KMS-11 (cell line): ENCODE measurements at regions not wholly inside any gene's neighbourhood (a gene's known extent, or its start where the extent isn't known, plus 50 kb on each side); places are given as distances from the start of the nearest gene placed in this dataset.
"Not testable (repeated sequence)": the region's sequence is repeated elsewhere in the genome, so short reads cannot be mapped to it uniquely, and the experiment has no call there.

Source experiments
- H2AFZ ChIP-seq: fragments of 200-600 bp; sonication (generic); 2 replicates; pipeline ENCODE4 v1.6.1; 2016; ENCODE audit warnings: antibody characterized with exemption, mixed run types, low read depth
- H3K27ac ChIP-seq: fragments of 200-600 bp; sonication (generic); 2 replicates; pipeline ENCODE4 v1.6.1; 2016; ENCODE audit warnings: mild to moderate bottlenecking, mixed run types
- H3K27me3 ChIP-seq: fragments of 200-600 bp; sonication (generic); 2 replicates; pipeline ENCODE4 v1.6.1; 2017; ENCODE audit warnings: mild to moderate bottlenecking, low read depth, mixed run types, moderate library complexity; ENCODE audit not compliant: insufficient read depth
- H3K36me3 ChIP-seq: fragments of 200-600 bp; sonication (generic); 2 replicates; pipeline ENCODE4 v1.6.1; 2017; ENCODE audit warnings: mild to moderate bottlenecking, mixed run types; ENCODE audit not compliant: insufficient read depth
- H3K4me1 ChIP-seq: fragments of 200-600 bp; sonication (generic); 2 replicates; pipeline ENCODE4 v1.6.1; 2016; ENCODE audit warnings: mild to moderate bottlenecking, low read depth, mixed run types; ENCODE audit not compliant: poor library complexity, severe bottlenecking
- H3K4me2 ChIP-seq: fragments of 200-600 bp; sonication (generic); 2 replicates; pipeline ENCODE4 v1.7.0; 2016; ENCODE audit warnings: mild to moderate bottlenecking, mixed run types
- H3K4me3 ChIP-seq: fragments of 200-600 bp; sonication (generic); IDR thresholded peaks from 2 replicates; pipeline ENCODE4 v1.6.1; 2017; ENCODE audit warnings: low read depth, low read length, mixed read lengths; ENCODE audit not compliant: insufficient read depth
- H3K79me2 ChIP-seq: fragments of 200-600 bp; sonication (generic); 2 replicates; pipeline ENCODE4 v1.6.1; 2016; ENCODE audit warnings: low read depth, mixed run types; ENCODE audit not compliant: insufficient read depth
- H3K9ac ChIP-seq: fragments of 200-600 bp; sonication (generic); 2 replicates; pipeline ENCODE4 v1.6.1; 2016; ENCODE audit warnings: mild to moderate bottlenecking, mixed run types
- H4K20me1 ChIP-seq: fragments of 200-600 bp; sonication (generic); 2 replicates; pipeline ENCODE4 v1.6.1; 2016; ENCODE audit warnings: mild to moderate bottlenecking, mixed run types; ENCODE audit not compliant: insufficient read depth
- TF ChIP-seq, protein P1 (sequence below): fragments of 200-600 bp; sonication (generic); conservative IDR thresholded peaks from 2 replicates; pipeline ENCODE4 v1.6.1; 2017; ENCODE audit warnings: low read depth, mild to moderate bottlenecking, antibody characterized with exemption, low read length, moderate library complexity, mixed read lengths

DNA sequence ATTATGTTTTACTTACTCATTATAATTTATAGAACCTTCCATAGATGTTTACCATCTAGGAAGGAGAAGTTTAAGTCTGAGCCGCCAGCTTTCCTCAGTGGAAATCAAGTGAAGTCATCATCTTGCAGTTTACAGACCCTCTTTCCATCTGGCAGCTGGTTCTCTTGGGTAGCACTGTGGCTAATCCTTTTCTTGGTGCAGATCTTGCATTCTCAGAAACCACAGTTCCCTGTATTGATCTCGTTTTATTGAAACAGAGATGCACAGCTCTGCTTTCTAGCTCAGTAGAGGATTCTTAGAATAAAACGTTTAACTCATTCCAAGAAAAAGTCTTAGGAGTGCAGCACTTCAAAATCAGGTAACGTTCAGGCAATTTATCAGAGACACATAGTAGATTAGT, 1154.7 kb downstream of the FOXD4L5 start:
- H3K27ac ChIP-seq, H3K79me2 ChIP-seq, H3K36me3 ChIP-seq, H3K4me2 ChIP-seq, H3K27me3 ChIP-seq, H3K9ac ChIP-seq, H3K4me3 ChIP-seq, H4K20me1 ChIP-seq, H3K4me1 ChIP-seq, H2AFZ ChIP-seq: not testable (repeated sequence)

- no peaks in the 10 kb centered on the region for H4K20me1 ChIP-seq
- no peaks in the 10 kb centered on the region for H3K27me3 ChIP-seq
- no peaks in the 10 kb centered on the region for H3K36me3 ChIP-seq
- TF ChIP-seq, protein P1, sequence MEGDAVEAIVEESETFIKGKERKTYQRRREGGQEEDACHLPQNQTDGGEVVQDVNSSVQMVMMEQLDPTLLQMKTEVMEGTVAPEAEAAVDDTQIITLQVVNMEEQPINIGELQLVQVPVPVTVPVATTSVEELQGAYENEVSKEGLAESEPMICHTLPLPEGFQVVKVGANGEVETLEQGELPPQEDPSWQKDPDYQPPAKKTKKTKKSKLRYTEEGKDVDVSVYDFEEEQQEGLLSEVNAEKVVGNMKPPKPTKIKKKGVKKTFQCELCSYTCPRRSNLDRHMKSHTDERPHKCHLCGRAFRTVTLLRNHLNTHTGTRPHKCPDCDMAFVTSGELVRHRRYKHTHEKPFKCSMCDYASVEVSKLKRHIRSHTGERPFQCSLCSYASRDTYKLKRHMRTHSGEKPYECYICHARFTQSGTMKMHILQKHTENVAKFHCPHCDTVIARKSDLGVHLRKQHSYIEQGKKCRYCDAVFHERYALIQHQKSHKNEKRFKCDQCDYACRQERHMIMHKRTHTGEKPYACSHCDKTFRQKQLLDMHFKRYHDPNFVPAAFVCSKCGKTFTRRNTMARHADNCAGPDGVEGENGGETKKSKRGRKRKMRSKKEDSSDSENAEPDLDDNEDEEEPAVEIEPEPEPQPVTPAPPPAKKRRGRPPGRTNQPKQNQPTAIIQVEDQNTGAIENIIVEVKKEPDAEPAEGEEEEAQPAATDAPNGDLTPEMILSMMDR: no peak
- H3K4me2 ChIP-seq: no peak overlapping the region
- no peaks in the 10 kb centered on the region for H3K4me1 ChIP-seq
- H3K4me3 ChIP-seq: no peak overlapping the region
- H3K9ac ChIP-seq: no peak overlapping the region
- no peak overlapping the region for H2AFZ ChIP-seq
- H3K79me2 ChIP-seq: no peaks in the 10 kb centered on the region
- no peak overlapping the region for H3K27ac ChIP-seq
Measured at GRCh38 chr9:64128572-64128971, 1156.4 kb downstream of the FOXD4L5 start.

DNA sequence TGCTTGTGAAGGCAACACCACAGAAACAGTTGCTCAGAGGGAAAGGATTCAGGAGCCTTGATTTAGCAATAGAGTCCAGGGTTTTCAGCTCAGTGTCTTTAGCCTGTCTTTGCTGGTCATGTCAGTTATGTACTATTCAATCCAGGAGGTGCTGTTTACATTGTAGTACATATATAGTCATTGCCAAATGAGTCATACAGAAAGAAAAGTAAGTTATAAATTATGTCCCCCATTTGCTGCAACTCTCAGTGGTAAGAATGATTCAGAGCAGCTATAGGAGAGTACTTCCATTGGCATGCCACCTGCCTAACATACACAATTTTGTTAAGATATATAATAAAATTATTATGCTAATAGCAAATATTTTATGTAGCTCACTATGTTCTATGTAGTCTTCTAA, 1163.4 kb downstream of the FOXD4L5 start:
- not testable (repeated sequence) for H3K9ac ChIP-seq, H3K79me2 ChIP-seq, H2AFZ ChIP-seq, H3K36me3 ChIP-seq, H3K4me1 ChIP-seq, H3K27ac ChIP-seq, H3K27me3 ChIP-seq, H3K4me2 ChIP-seq, H3K4me3 ChIP-seq, H4K20me1 ChIP-seq

- not testable (repeated sequence) for H3K4me3 ChIP-seq, H4K20me1 ChIP-seq, H3K4me2 ChIP-seq, H3K27ac ChIP-seq, H3K27me3 ChIP-seq, H3K79me2 ChIP-seq, H3K36me3 ChIP-seq, H3K4me1 ChIP-seq, H3K9ac ChIP-seq, H2AFZ ChIP-seq
Measured at GRCh38 chr9:64117329-64117728, 1167.7 kb downstream of the FOXD4L5 start.

DNA sequence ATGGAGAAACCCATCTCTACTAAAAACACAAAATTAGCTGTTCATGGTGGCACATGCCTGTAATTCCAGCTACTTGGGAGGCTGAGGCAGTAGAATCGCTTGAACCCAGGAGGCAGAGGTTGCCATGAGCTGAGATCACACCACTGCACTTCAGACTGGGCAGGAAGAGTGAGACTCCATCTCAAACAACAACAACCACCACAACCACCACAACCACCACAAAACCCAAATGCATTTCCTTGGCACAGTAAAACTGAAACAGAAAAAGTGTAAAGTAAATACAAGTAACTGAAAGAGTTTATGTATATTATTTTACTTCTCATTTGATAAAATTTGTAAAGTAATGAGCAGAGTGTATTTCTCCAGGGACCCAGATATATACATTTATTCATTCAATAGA, 1177.1 kb downstream of the FOXD4L5 start:
- H4K20me1 ChIP-seq, H3K4me2 ChIP-seq, H3K27ac ChIP-seq, H3K4me1 ChIP-seq, H2AFZ ChIP-seq, H3K36me3 ChIP-seq, H3K9ac ChIP-seq, H3K79me2 ChIP-seq, H3K4me3 ChIP-seq, H3K27me3 ChIP-seq: not testable (repeated sequence)

- H3K27ac ChIP-seq, H2AFZ ChIP-seq, H3K4me3 ChIP-seq, H3K4me2 ChIP-seq, H4K20me1 ChIP-seq, H3K9ac ChIP-seq, H3K4me1 ChIP-seq, H3K36me3 ChIP-seq, H3K27me3 ChIP-seq, H3K79me2 ChIP-seq: not testable (repeated sequence)
Measured at GRCh38 chr9:64107211-64107610, 1177.8 kb downstream of the FOXD4L5 start.

DNA sequence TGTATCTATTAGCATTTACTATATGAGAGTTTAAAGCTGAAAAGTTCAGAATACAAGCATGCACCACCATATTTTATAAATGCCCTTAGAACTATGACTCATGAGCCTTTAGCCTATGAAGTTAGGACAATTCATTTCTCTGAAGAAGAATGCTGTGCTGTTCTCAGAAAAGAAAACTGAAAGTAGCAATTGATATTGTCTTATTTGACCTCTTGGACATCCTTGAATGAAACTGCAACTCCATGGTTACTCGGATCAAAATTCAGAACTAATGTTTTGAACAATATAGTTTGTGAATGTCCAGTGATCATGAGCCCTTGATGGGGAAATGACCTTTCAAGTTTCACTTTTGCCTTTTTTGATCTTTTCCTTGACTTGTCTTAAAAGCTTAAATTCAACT, 1179.8 kb downstream of the FOXD4L5 start:
- H2AFZ ChIP-seq, H3K27me3 ChIP-seq, H3K36me3 ChIP-seq, H3K4me3 ChIP-seq, H4K20me1 ChIP-seq, H3K79me2 ChIP-seq, H3K27ac ChIP-seq, H3K9ac ChIP-seq, H3K4me1 ChIP-seq: not testable (repeated sequence)
- H3K4me2 ChIP-seq: peak overlapping the region; percentile 26; the same call in 1 of the 2 replicates

- H3K9ac ChIP-seq, H4K20me1 ChIP-seq, H3K4me3 ChIP-seq, H3K79me2 ChIP-seq, H3K27ac ChIP-seq, H3K36me3 ChIP-seq, H3K27me3 ChIP-seq, H3K4me2 ChIP-seq, H2AFZ ChIP-seq, H3K4me1 ChIP-seq: not testable (repeated sequence)
Measured at GRCh38 chr9:64101504-64101903, 1183.5 kb downstream of the FOXD4L5 start.

DNA sequence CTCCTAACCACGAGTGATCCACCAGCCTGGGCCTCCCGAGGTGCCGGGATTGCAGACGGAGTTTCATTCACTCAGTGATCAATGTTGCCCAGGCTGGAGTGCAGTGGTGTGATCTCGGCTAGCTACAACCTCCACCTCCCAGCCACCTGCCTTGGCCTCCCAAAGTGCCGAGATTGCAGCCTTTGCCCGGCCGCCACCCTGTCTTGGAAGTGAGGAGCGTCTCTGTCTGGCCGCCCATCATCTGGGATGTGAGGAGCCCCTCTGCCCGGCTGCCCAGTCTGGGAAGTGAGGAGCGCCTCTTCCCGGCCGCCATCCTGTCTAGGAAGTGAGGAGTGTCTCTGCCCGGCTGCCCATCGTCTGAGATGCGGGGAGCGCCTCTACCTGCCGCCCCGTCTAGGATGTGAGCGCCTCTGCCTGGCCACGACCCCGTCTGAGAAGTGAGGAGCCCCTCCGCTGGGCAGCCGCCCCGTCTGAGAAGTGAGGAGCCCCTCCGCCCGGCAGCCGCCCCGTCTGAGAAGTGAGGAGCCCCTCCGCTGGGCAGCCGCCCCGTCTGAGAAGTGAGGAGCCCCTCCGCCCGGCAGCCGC, 1184.3 kb downstream of the FOXD4L5 start:
- H3K4me2 ChIP-seq, H3K4me3 ChIP-seq, H3K4me1 ChIP-seq, H3K36me3 ChIP-seq, H3K27ac ChIP-seq, H2AFZ ChIP-seq, H3K9ac ChIP-seq, H4K20me1 ChIP-seq, H3K27me3 ChIP-seq, H3K79me2 ChIP-seq: not testable (repeated sequence)

DNA sequence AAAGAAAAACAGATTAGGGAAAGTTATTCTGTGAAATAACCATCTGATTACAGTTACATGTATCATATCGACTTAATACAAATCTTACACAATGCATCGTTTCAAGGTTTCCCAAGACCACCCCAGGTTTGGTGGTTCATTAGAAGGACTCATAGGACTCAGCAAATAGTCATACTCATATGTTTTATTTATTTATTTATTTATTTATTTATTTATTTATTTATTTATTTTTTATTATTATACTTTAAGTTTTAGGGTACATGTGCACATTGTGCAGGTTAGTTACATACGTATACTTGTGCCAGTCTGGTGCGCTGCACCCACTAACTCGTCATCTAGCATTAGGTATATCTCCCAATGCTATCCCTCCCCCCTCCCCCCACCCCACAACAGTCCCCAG, 1199.0 kb downstream of the FOXD4L5 start:
- not testable (repeated sequence) for H3K4me3 ChIP-seq, H4K20me1 ChIP-seq, H2AFZ ChIP-seq, H3K4me2 ChIP-seq, H3K4me1 ChIP-seq, H3K27me3 ChIP-seq, H3K27ac ChIP-seq, H3K36me3 ChIP-seq, H3K79me2 ChIP-seq, H3K9ac ChIP-seq
